Upper lobe of left lung (tissue), 6 donors: ENCODE measurements at regions not wholly inside any gene's neighbourhood (a gene's known extent, or its start where the extent isn't known, plus 50 kb on each side); places are given as distances from the start of the nearest gene placed in this dataset.

Source experiments
- ATAC-seq, 2 donors: fragments of 200-7000 bp; cut with Tn5 transposase; one replicate each; pipeline ENCODE4 v1.9.1; 2022; ENCODE audit warnings: mild to moderate bottlenecking in 2 of 2, moderate library complexity in 2 of 2; ENCODE audit not compliant: low FRiP score in 2 of 2
- DNase-seq, 2 donors: peaks; one replicate each; pipeline ENCODE4 v3.0.0-alpha.2; 2019 to 2020
- H3K27ac ChIP-seq, 4 donors: fragments of 200-600 bp; sonication (generic); one replicate each; pipeline ENCODE4 v1.5.1; 2016 to 2019
- H3K27me3 ChIP-seq, 4 donors: fragments of 200-600 bp; sonication (generic); one replicate each; pipeline ENCODE4 v1.5.1; 2017 to 2019
- H3K36me3 ChIP-seq, 4 donors: fragments of 200-600 bp; sonication (generic); one replicate each; pipeline ENCODE4 v1.5.1; 2016 to 2019
- H3K4me1 ChIP-seq, 4 donors: fragments of 200-600 bp; sonication (generic); one replicate each; pipeline ENCODE4 v1.5.1; 2018 to 2019
- H3K4me3 ChIP-seq, 4 donors: fragments of 200-600 bp; sonication (generic); one replicate each; pipeline ENCODE4 v1.5.1; 2017 to 2019; ENCODE audit warnings: mild to moderate bottlenecking in 2 of 4, moderate library complexity in 1 of 4
- H3K9me3 ChIP-seq, 4 donors: fragments of 200-600 bp; sonication (generic); one replicate each; pipeline ENCODE4 v1.5.1; 2018 to 2019
- EP300 ChIP-seq, 4 donors: sonication (generic); formaldehyde crosslinking; IDR thresholded peaks; one replicate each; pipeline ENCODE4 v1.5.1; 2017; ENCODE audit warnings: antibody characterized with exemption in 4 of 4, control low read depth in 2 of 4
- POLR2A ChIP-seq, 4 donors: fragments of 450-650 bp; IDR thresholded peaks; one replicate each; pipeline ENCODE4 v1.5.1; 2016 to 2017; ENCODE audit warnings: antibody characterized with exemption in 4 of 4, mild to moderate bottlenecking in 2 of 4
- POLR2AphosphoS5 ChIP-seq, 2 donors: sonication (generic); formaldehyde crosslinking; IDR thresholded peaks; one replicate each; pipeline ENCODE4 v1.5.1; 2017; ENCODE audit warnings: antibody characterized with exemption in 2 of 2
- WGBS, 2 donors: methylation state at CpG; one replicate each; pipeline ENCODE4 v1.1.5; 2017 to 2018; 5-methylcytosine and 5-hydroxymethylcytosine counted together
- TF ChIP-seq, protein P1 (sequence below), 6 experiments: fragments of 450-650 bp in 4 of 6; fragments of 200-600 bp in 2 of 6; sonication (generic) in 2 of 6; IDR thresholded peaks; one replicate each; pipeline ENCODE4 v1.5.1; 2016 to 2019; ENCODE audit warnings: antibody characterized with exemption in 6 of 6
- donor health status: DM: no; HTN: no; CAD: no; lungs with moderate emphysema.
- donor health status: DM: no; HTN: yes; CAD: no; lungs with severe emphysema.

DNA sequence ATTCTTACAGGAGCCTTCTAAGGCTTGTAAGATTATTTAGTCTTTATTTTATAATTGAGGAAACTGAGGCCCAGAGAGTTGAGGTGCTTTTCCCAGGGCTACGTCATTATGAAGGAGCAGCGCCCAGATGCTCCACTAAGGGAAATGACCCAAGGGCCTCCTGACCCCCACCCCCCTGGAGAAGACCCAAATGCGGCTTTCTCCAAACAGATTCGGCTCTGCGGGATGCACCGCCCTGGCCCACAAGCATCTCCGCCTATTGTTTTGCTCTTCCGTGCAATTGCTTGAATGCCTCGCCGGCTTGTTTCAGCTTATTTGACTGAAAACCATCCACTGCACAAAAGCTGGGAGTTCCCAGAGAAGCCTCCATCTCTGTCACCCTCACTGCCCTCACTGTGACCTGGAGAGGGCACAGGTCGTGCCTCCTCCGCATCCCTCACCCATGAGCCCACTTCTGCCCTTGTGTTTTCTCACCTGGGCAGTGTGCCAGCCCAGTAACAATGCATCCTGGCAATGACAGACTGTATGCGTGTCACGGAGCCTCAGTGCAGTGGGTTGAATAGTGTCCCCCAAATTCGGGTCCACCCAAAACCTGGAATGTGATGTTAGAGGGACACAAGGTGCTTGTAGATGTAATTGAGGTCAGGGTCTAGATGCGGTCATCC, 790.2 kb downstream of the TBC1D22A start:
- H3K4me3 ChIP-seq, result no peak overlapping the region
- no peak overlapping the region for H3K27ac ChIP-seq
- DNase-seq (no peak), ATAC-seq (no peak)
- H3K4me1 ChIP-seq, result no peaks in the 10 kb centered on the region
- H3K9me3 ChIP-seq, result no peaks in the 10 kb centered on the region
- no peak for TF ChIP-seq EP300 (IDR thresholded peaks at IDR 0.05)
- H3K27me3 ChIP-seq, result no peaks in the 10 kb centered on the region
- 74 to 80% methylated on average over 16 of the region's 16 CpGs for WGBS, 2 donors
- H3K36me3 ChIP-seq, result no peaks in the 10 kb centered on the region

DNA sequence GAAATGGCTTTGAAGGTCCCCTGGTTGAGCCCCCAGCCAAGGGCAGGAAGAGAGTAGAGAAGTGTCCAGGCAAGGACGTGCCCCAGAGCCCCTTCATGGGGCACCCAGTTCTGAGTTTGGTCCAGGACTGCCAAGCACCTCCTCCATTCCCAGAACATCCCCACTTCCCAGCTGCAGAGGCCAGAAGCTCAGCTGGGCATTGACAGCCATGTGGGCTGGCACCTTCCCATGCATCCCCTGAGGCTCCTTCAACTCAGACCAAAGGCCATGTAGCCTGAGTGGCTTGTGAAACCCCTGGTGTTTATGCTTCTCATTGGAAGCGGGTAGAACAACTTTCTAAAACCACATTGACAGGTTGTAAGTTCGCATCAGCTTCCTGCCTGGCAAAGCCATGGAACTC, 789.6 kb downstream of the TBC1D22A start:
- H3K9me3 ChIP-seq, result no peaks in the 10 kb centered on the region
- H3K4me1 ChIP-seq, result no peaks in the 10 kb centered on the region
- no peak overlapping the region for H3K27ac ChIP-seq
- H3K27me3 ChIP-seq, result no peaks in the 10 kb centered on the region
- H3K4me3 ChIP-seq, result no peak overlapping the region
- WGBS, 2 donors, result 78 to 88% methylated on average over 2 to 3 of the region's 3 CpGs
- TF ChIP-seq POLR2AphosphoS5 (IDR thresholded peaks at IDR 0.05) (no peak), EP300 (IDR thresholded peaks at IDR 0.05) (no peak), POLR2A (IDR thresholded peaks at IDR 0.05) (no peak)
- TF ChIP-seq, protein P1, sequence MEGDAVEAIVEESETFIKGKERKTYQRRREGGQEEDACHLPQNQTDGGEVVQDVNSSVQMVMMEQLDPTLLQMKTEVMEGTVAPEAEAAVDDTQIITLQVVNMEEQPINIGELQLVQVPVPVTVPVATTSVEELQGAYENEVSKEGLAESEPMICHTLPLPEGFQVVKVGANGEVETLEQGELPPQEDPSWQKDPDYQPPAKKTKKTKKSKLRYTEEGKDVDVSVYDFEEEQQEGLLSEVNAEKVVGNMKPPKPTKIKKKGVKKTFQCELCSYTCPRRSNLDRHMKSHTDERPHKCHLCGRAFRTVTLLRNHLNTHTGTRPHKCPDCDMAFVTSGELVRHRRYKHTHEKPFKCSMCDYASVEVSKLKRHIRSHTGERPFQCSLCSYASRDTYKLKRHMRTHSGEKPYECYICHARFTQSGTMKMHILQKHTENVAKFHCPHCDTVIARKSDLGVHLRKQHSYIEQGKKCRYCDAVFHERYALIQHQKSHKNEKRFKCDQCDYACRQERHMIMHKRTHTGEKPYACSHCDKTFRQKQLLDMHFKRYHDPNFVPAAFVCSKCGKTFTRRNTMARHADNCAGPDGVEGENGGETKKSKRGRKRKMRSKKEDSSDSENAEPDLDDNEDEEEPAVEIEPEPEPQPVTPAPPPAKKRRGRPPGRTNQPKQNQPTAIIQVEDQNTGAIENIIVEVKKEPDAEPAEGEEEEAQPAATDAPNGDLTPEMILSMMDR (IDR thresholded peaks at IDR 0.05), result no peak
- no peaks in the 10 kb centered on the region for H3K36me3 ChIP-seq
- ATAC-seq (no peak), DNase-seq (no peak)

DNA sequence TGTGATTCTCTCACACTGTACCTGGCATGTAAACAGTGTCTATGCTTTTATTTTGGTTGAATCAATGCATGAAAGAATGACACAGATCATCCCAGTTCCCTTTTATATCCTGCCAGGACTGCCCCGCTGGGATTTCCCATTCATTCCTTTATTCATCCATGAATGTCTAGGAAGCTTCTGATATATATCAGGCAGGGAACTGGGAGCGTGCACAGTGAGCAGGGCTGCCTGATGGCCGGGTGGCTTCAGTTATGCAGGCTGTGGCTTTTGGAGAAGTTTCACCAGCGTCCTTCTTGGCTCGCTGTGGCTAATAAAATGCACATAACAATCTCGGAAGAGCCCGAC, 789.0 kb downstream of the TBC1D22A start:
- no peaks in the 10 kb centered on the region for H3K27me3 ChIP-seq
- 85 to 89% methylated on average over 7 of the region's 7 CpGs for WGBS, 2 donors
- H3K9me3 ChIP-seq, result no peaks in the 10 kb centered on the region
- DNase-seq, result no peak
- H3K4me3 ChIP-seq, result no peak overlapping the region
- H3K36me3 ChIP-seq, result no peaks in the 10 kb centered on the region
- ATAC-seq, result no peak
- TF ChIP-seq EP300 (IDR thresholded peaks at IDR 0.05) (no peak), POLR2AphosphoS5 (IDR thresholded peaks at IDR 0.05) (no peak), POLR2A (IDR thresholded peaks at IDR 0.05) (no peak)
- TF ChIP-seq, protein P1 (IDR thresholded peaks at IDR 0.05), result no peak
- H3K27ac ChIP-seq, result no peak overlapping the region
- H3K4me1 ChIP-seq, result no peaks in the 10 kb centered on the region

DNA sequence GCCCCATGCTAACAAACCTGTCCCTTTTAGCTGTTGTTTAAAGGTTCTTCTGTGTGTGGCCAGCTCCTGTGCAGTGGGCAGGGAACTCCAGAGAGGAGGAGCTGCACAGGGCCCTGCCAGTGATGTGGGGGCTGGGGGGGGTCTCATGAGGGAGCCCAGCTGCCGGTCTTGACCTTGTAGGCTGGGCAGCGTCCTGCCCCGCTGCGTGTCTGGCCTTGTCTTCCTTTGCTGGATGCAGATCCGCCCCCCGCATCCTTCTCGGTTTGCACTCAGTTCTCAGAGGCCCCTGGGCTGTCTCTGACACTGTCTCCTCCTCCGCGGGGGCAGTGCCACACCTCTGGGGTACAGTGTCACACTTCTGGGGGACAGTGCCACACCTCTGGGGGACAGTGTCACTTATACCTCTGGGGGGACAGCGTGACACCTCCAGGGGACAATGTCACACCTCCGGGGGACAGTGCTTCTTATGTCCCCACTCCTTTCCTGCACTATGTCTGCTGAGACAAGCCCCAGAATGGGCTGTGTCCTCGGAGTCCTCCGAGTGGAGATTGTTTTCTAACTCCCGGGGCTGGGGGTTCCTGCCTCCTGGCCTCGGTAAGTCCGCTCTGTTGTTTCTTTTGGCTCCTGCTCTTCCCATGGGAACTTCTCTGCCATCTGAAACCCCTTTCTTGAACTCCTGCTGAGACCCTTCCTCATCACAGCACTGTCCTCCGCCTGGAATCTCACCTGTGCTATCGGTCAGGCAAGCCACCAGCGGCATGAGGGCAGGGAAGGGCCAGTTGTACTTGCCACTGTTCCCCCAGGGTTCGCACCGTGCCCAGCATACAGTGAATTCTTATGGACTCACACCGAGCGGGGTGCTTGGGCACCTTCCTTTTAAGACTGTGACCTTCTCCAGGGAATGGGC, 788.3 kb downstream of the TBC1D22A start:
- Histone ChIP-seq H3K27ac (no peak overlapping the region), H3K4me3 (no peak overlapping the region), H3K36me3 (no peaks in the 10 kb centered on the region), H3K4me1 (no peaks in the 10 kb centered on the region), H3K9me3 (no peaks in the 10 kb centered on the region), H3K27me3 (no peaks in the 10 kb centered on the region)
- 60 to 76% methylated on average over 21 to 22 of the region's 23 CpGs for WGBS, 2 donors
- TF ChIP-seq POLR2AphosphoS5 (IDR thresholded peaks at IDR 0.05) (no peak), EP300 (IDR thresholded peaks at IDR 0.05) (no peak), POLR2A (IDR thresholded peaks at IDR 0.05) (no peak)
- TF ChIP-seq, protein P1 (IDR thresholded peaks at IDR 0.05), result no peak
- no peak for DNase-seq
- ATAC-seq, result no peak

DNA sequence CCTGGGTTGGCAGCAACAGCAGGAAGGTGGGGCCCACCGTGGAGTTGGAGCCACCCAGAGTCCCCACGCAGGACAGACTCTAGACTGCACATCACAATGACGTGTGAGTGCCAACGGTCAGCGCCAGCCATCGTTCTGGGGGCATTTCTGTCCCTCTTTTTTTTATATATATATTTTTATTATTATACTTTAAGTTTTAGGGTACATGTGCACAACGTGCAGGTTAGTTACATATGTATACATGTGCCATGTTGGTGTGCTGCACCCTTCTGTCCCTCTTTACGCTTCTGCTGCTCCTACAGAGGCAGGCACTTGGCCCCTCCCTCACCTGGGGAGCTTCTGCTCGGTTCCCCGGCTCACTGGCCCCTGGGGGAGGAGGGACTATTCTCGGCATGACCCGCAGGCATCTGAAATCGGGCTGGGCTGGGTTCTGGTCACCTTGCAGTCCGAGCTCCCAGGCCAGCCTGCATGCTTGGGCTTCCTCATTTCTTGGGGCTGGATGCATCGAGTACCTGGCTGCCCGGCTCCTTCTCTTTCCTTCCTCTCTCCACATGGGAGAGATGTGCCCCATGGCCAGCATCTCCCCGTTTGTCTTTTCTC, 787.4 kb downstream of the TBC1D22A start:
- Histone ChIP-seq H3K27ac (no peak overlapping the region), H3K36me3 (no peaks in the 10 kb centered on the region), H3K4me1 (no peaks in the 10 kb centered on the region), H3K9me3 (no peaks in the 10 kb centered on the region), H3K4me3 (no peak overlapping the region), H3K27me3 (no peaks in the 10 kb centered on the region)
- DNase-seq (no peak), ATAC-seq (no peak)
- TF ChIP-seq, protein P1 (IDR thresholded peaks at IDR 0.05), result no peak
- 70 to 79% methylated on average over 13 to 17 of the region's 17 CpGs for WGBS, 2 donors
